SH-SY5Y (cell line): ENCODE measurements at regions not wholly inside any gene's neighbourhood (a gene's known extent, or its start where the extent isn't known, plus 50 kb on each side); places are given as distances from the start of the nearest gene placed in this dataset.

Experiments used
- GATA2 ChIP-seq: IDR thresholded peaks from 2 replicates; pipeline ENCODE4 v1.6.1; 2011; ENCODE audit warnings: mild to moderate bottlenecking, low read depth, low read length
- GATA3 ChIP-seq: IDR thresholded peaks from 2 replicates; pipeline ENCODE4 v1.6.1; 2011; ENCODE audit warnings: low read depth, mild to moderate bottlenecking, low read length, moderate library complexity

- TF ChIP-seq GATA2 (no peak), GATA3 (no peak)
Observed at GRCh38 chr14:48614003-48614402, 938.6 kb upstream of the MDGA2 start.
